CD4-positive, alpha-beta T cell treated with Interleukin-21 for 1 hour (primary cell): ENCODE measurements at regions not wholly inside any gene's neighbourhood (a gene's known extent, or its start where the extent isn't known, plus 50 kb on each side); places are given as distances from the start of the nearest gene placed in this dataset.
"Not testable (repeated sequence)": the region's sequence is repeated elsewhere in the genome, so short reads cannot be mapped to it uniquely, and the experiment has no call there.

Experiments used
- DNase-seq: peaks from one replicate; pipeline ENCODE4 v3.0.0-alpha.2; 2020

GRCh38 chr20:52098186-52098585 lies 93.4 kb downstream of the ZFP64 start:
- no peak for DNase-seq

- no peak for DNase-seq
These were observed 95.5 kb downstream of the ZFP64 start for GRCh38 chr20:52096117-52096516.

- DNase-seq: no peak
These were observed 96.9 kb downstream of the ZFP64 start for GRCh38 chr20:52094693-52095092.

GRCh38 chr20:52093575-52093974 lies 98.0 kb downstream of the ZFP64 start:
- no peak for DNase-seq

GRCh38 chr20:52090035-52090434 lies 101.5 kb downstream of the ZFP64 start:
- no peak for DNase-seq

- no peak for DNase-seq
These were observed 104.1 kb downstream of the ZFP64 start for GRCh38 chr20:52087471-52087870.

GRCh38 chr20:52086878-52087277 lies 104.7 kb downstream of the ZFP64 start:
- no peak for DNase-seq

GRCh38 chr20:52084727-52085126 lies 106.9 kb downstream of the ZFP64 start:
- no peak for DNase-seq

GRCh38 chr20:52083627-52084232 lies 107.8 kb downstream of the ZFP64 start:
- peak; percentile 51 for DNase-seq

- DNase-seq: no peak
These were observed 109.0 kb downstream of the ZFP64 start for GRCh38 chr20:52082612-52083011.

- no peak for DNase-seq
These were observed 109.8 kb downstream of the ZFP64 start for GRCh38 chr20:52081791-52082190.

- no peak for DNase-seq
These were observed 110.5 kb downstream of the ZFP64 start for GRCh38 chr20:52081066-52081465.

- no peak for DNase-seq
These were observed 113.3 kb downstream of the ZFP64 start for GRCh38 chr20:52078289-52078688.

- no peak for DNase-seq
These were observed 115.4 kb downstream of the ZFP64 start for GRCh38 chr20:52076164-52076563.

- no peak for DNase-seq
These were observed 116.2 kb downstream of the ZFP64 start for GRCh38 chr20:52075400-52075799.

- DNase-seq: no peak
These were observed 120.4 kb downstream of the ZFP64 start for GRCh38 chr20:52071136-52071535.

- no peak for DNase-seq
These were observed 126.6 kb downstream of the ZFP64 start for GRCh38 chr20:52064931-52065330.

GRCh38 chr20:52062452-52063209 lies 128.9 kb downstream of the ZFP64 start:
- DNase-seq: no peak

GRCh38 chr20:52060794-52061714 lies 130.5 kb downstream of the ZFP64 start:
- DNase-seq: no peak

GRCh38 chr20:52057133-52057532 lies 134.4 kb downstream of the ZFP64 start:
- not testable (repeated sequence) for DNase-seq

- no peak for DNase-seq
These were observed 135.1 kb downstream of the ZFP64 start for GRCh38 chr20:52056203-52057062.

GRCh38 chr20:52054123-52054522 lies 137.5 kb downstream of the ZFP64 start:
- peak; percentile 37 for DNase-seq
